GM23248 (cell line): ENCODE measurements at regions not wholly inside any gene's neighbourhood (a gene's known extent, or its start where the extent isn't known, plus 50 kb on each side); places are given as distances from the start of the nearest gene placed in this dataset.

ENCODE experiments used
- EZH2 ChIP-seq: fragments of 200-600 bp; sonication (generic); IDR thresholded peaks from 2 replicates; pipeline ENCODE4 v1.6.1; 2018; ENCODE audit warnings: antibody characterized with exemption, mild to moderate bottlenecking; ENCODE audit not compliant: insufficient read depth, poor library complexity, severe bottlenecking
- EZH2phosphoT487 ChIP-seq: fragments of 200-600 bp; sonication (generic); IDR thresholded peaks from 2 replicates; pipeline ENCODE4 v1.6.1; 2018; ENCODE audit warnings: antibody characterized with exemption, moderate library complexity, mild to moderate bottlenecking, low read depth; ENCODE audit not compliant: insufficient read depth

GRCh38 chr11:130611791-130612251 is 163.4 kb downstream of the ADAMTS15 start:
- no peak for TF ChIP-seq EZH2
- TF ChIP-seq EZH2phosphoT487, result no peak
